SK-N-SH (cell line): ENCODE measurements at regions not wholly inside any gene's neighbourhood (a gene's known extent, or its start where the extent isn't known, plus 50 kb on each side); places are given as distances from the start of the nearest gene placed in this dataset.
A peak's percentile ranks its signal among the peaks of the same experiment; 100 is the strongest.

Experiments used
- CTCF ChIA-PET: fragments of 300-600, 350-600 bp; formaldehyde crosslinking; extraction: SDS; loops from one replicate; lab custom pipeline; 2021; lab: Yijun Ruan, JAX
- POLR2A ChIA-PET: fragments of 350-600 bp; sonication (Branson Sonifier 250); formaldehyde crosslinking; extraction: SDS; loops from one replicate; lab custom pipeline; 2020; ENCODE audit warnings: antibody characterized with exemption, inconsistent platforms; lab: Yijun Ruan, JAX
- DNase-seq: peaks from one replicate; pipeline ENCODE4 v3.0.0; 2012
- H2AFZ ChIP-seq: fragments of 200-600 bp; sonication (generic); 2 replicates; pipeline ENCODE4 v1.8.1; 2016; ENCODE audit warnings: antibody characterized with exemption, mild to moderate bottlenecking, low read depth
- H3F3A ChIP-seq: fragments of 200-600 bp; sonication (generic); replicated peaks from 2 replicates; pipeline ENCODE3; 2016; ENCODE audit warnings: antibody characterized with exemption, mild to moderate bottlenecking; ENCODE audit not compliant: insufficient read depth
- H3K27ac ChIP-seq, 2 experiments: fragments of 200-500 bp in 1 of 2; fragments of 200-600 bp in 1 of 2; sonication (Bioruptor generic) in 1 of 2; sonication (generic), shearing (Covaris generic) in 1 of 2; 2 replicates each; pipeline versions ENCODE4 v1.5.1 to v1.6.1; 2014 to 2016; ENCODE audit warnings: low read depth in 2 of 2, inconsistent platforms in 1 of 2, low read length in 1 of 2, mild to moderate bottlenecking in 1 of 2, mixed read lengths in 1 of 2
- H3K27me3 ChIP-seq: fragments of 200-600 bp; sonication (generic), shearing (Covaris generic); 2 replicates; pipeline ENCODE4 v1.6.1; 2016; ENCODE audit warnings: mixed run types; ENCODE audit not compliant: insufficient read depth
- H3K36me3 ChIP-seq, 2 experiments: fragments of 200-500 bp in 1 of 2; fragments of 200-600 bp in 1 of 2; sonication (Bioruptor generic) in 1 of 2; sonication (generic) in 1 of 2; replicated peaks in 1 of 2; 2 replicates each; pipeline versions ENCODE3 to v1.5.1; 2014 to 2016; ENCODE audit warnings: low read length in 1 of 2, mild to moderate bottlenecking in 1 of 2; ENCODE audit not compliant: insufficient read depth in 2 of 2, control insufficient read depth in 1 of 2
- H3K4me1 ChIP-seq, 2 experiments: fragments of 200-500 bp in 1 of 2; fragments of 200-600 bp in 1 of 2; sonication (Bioruptor generic) in 1 of 2; sonication (generic), shearing (Covaris generic) in 1 of 2; 2 replicates each; pipeline versions ENCODE4 v1.5.1 to v1.6.1; 2014 to 2016; ENCODE audit warnings: low read depth in 1 of 2, low read length in 1 of 2, mixed run types in 1 of 2; ENCODE audit not compliant: insufficient read depth in 2 of 2, control insufficient read depth in 1 of 2
- H3K4me2 ChIP-seq: fragments of 200-600 bp; sonication (generic), shearing (Covaris generic); 2 replicates; pipeline ENCODE4 v1.6.1; 2017; ENCODE audit warnings: mixed run types
- H3K4me3 ChIP-seq, 2 experiments: fragments of 200-500 bp in 1 of 2; fragments of 200-600 bp in 1 of 2; sonication (Bioruptor generic) in 1 of 2; sonication (generic), shearing (Covaris generic) in 1 of 2; 2 replicates each; pipeline versions ENCODE4 v1.5.1 to v1.8.1; 2014 to 2016; ENCODE audit warnings: low read depth in 2 of 2, inconsistent platforms in 1 of 2, low read length in 1 of 2, mild to moderate bottlenecking in 1 of 2, mixed read lengths in 1 of 2, moderate library complexity in 1 of 2
- H3K79me2 ChIP-seq: fragments of 200-600 bp; sonication (generic); 2 replicates; pipeline ENCODE4 v1.8.1; 2017; ENCODE audit warnings: mild to moderate bottlenecking; ENCODE audit not compliant: insufficient read depth
- H3K9ac ChIP-seq: fragments of 200-600 bp; sonication (generic); 2 replicates; pipeline ENCODE4 v1.6.1; 2017; ENCODE audit warnings: mixed run types
- H3K9me2 ChIP-seq: fragments of 200-600 bp; sonication (generic); 2 replicates; pipeline ENCODE4 v1.6.1; 2017; ENCODE audit warnings: mixed run types
- H3K9me3 ChIP-seq: fragments of 200-600 bp; sonication (generic); 2 replicates; pipeline ENCODE4 v1.6.1; 2017; ENCODE audit warnings: mixed run types, mild to moderate bottlenecking, moderate library complexity
- H4K20me1 ChIP-seq: fragments of 200-600 bp; sonication (generic); 2 replicates; pipeline ENCODE4 v1.6.1; 2017; ENCODE audit warnings: mild to moderate bottlenecking, mixed run types; ENCODE audit not compliant: insufficient read depth
- EZH2phosphoT487 ChIP-seq: fragments of 200-600 bp; sonication (generic); IDR thresholded peaks from 2 replicates; pipeline ENCODE4 v1.6.1; 2017; ENCODE audit warnings: low read depth, mixed run types, mild to moderate bottlenecking, antibody characterized with exemption, moderate library complexity, borderline replicate concordance
- FOSL2 ChIP-seq: IDR thresholded peaks from 2 replicates; pipeline ENCODE4 v1.4.0; 2012; ENCODE audit warnings: low read depth, mild to moderate bottlenecking, moderate library complexity, borderline replicate concordance
- JUND ChIP-seq: IDR thresholded peaks from 2 replicates; pipeline ENCODE4 v1.4.0; 2012
- NFIC ChIP-seq: IDR thresholded peaks from 2 replicates; pipeline ENCODE4 v1.4.0; 2012; ENCODE audit warnings: borderline replicate concordance
- RAD21 ChIP-seq: IDR thresholded peaks from 2 replicates; pipeline ENCODE4 v1.6.1; 2012; ENCODE audit warnings: mild to moderate bottlenecking, low read length
- RFX5 ChIP-seq: IDR thresholded peaks from 2 replicates; pipeline ENCODE4 v1.6.1; 2012; ENCODE audit warnings: mild to moderate bottlenecking, improper control_type of control experiment, low read length
- RXRA ChIP-seq: IDR thresholded peaks from 2 replicates; pipeline ENCODE4 v1.4.0; 2012; ENCODE audit warnings: low read depth, mild to moderate bottlenecking, borderline replicate concordance
- SIN3A ChIP-seq: IDR thresholded peaks from 2 replicates; pipeline ENCODE4 v1.6.1; 2012; ENCODE audit warnings: low read depth, mild to moderate bottlenecking, low read length, moderate library complexity, borderline replicate concordance
- TCF12 ChIP-seq: IDR thresholded peaks from 2 replicates; pipeline ENCODE4 v1.4.0; 2012
- TEAD4 ChIP-seq: IDR thresholded peaks from 2 replicates; pipeline ENCODE4 v1.4.0; 2012; ENCODE audit warnings: mild to moderate bottlenecking, borderline replicate concordance; ENCODE audit not compliant: insufficient read depth
- WGBS: methylation state at CpG from one replicate; pipeline ENCODE4 v1.1.6; 2017; ENCODE audit warnings: low lambda C conversion rate; 5-methylcytosine and 5-hydroxymethylcytosine counted together
- TF ChIP-seq, protein P1 (sequence below): IDR thresholded peaks from 2 replicates; pipeline ENCODE4 v1.6.1; 2012; ENCODE audit warnings: mild to moderate bottlenecking, low read depth, low read length, moderate library complexity
- TF ChIP-seq, protein P2 (sequence below): IDR thresholded peaks from 2 replicates; pipeline ENCODE4 v1.4.0; 2012; ENCODE audit warnings: low read depth
- TF ChIP-seq, protein P3 (sequence below): IDR thresholded peaks from 2 replicates; pipeline ENCODE4 v1.4.0; 2012; ENCODE audit warnings: low read depth, borderline replicate concordance
- TF ChIP-seq, protein P4 (sequence below): fragments of 150-350 bp; IDR thresholded peaks from 2 replicates; pipeline ENCODE4 v1.6.1; 2017; ENCODE audit warnings: antibody characterized with exemption, low read length, low read depth, borderline replicate concordance

DNA sequence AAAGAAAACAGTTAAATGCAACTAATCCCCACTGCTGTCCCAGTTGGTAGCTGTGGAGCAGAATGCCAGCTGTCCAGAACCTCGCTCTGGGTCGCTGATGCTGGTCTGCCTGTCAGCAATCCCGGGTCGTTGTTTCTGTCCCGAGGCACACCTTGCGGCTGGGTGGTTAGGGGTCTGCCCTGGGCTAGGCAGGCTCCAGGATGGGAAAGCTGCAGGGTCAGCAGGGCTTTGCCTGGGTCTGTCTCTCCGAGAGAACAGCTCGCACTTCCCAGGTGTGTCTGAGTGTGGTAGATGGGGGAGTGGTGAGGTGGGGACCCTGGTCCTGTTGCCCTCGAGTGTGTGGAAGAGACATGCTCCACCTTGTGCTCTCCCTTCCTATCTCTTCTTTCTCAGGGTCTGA, 261.2 kb downstream of the CLIC5 start:
- ChIA-PET CTCF (no interaction called here), POLR2A (no interaction called here)
- no peak overlapping the region for H3K9ac ChIP-seq
- peaks cover 7% of the 10 kb centered on the region; the same call in 1 of the 2 replicates for H3K27me3 ChIP-seq
- H3K79me2 ChIP-seq: no peaks in the 10 kb centered on the region
- H3K4me3 ChIP-seq: no peak overlapping the region
- WGBS: 6% methylated on average over 2 of the region's 9 CpGs
- H4K20me1 ChIP-seq: no peaks in the 10 kb centered on the region
- no peak overlapping the region for H3K27ac ChIP-seq
- H3K4me1 ChIP-seq: no peaks in the 10 kb centered on the region
- no peaks in the 10 kb centered on the region for H3K9me3 ChIP-seq
- no peaks in the 10 kb centered on the region for H3K36me3 ChIP-seq
- H3K9me2 ChIP-seq: no peaks in the 10 kb centered on the region
- no peak overlapping the region for H3K4me2 ChIP-seq
- DNase-seq: no peak
- no peak for TF ChIP-seq RFX5
- no peak for TF ChIP-seq RXRA
- no peak for TF ChIP-seq EZH2phosphoT487
- no peak for TF ChIP-seq FOSL2
- no peak for TF ChIP-seq NFIC
- no peak for TF ChIP-seq SIN3A
- H3F3A ChIP-seq: peaks cover 3% of the 10 kb centered on the region
- no peak overlapping the region for H2AFZ ChIP-seq

DNA sequence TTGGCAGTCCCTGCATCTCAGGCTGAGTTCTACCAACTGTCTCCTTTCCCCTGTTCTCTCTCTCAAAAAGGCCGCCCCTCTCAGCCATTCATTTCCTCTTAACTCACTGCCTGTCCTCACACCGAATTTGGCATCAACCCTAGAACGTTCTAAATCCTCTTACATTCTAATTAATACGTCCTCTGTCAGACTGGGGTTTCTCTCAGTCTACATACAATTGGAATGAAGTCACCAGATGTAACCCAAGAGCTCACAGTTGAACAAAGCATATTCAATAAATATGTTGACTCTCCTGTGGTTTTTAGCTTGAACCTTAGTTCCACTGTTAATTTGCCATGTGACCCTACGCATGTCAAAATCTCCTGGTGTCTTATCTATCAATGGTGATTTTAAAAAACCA, 269.6 kb downstream of the CLIC5 start:
- Histone ChIP-seq H3K36me3 (no peaks in the 10 kb centered on the region), H3K4me2 (no peak overlapping the region), H3K27me3 (peaks cover 5% of the 10 kb centered on the region; the same call in 1 of the 2 replicates), H2AFZ (no peak overlapping the region), H3K9me3 (no peaks in the 10 kb centered on the region), H3K4me1 (no peaks in the 10 kb centered on the region; a peak in 1 of 4 replicates), H3K27ac (no peak overlapping the region), H4K20me1 (no peaks in the 10 kb centered on the region), H3K4me3 (no peak overlapping the region), H3F3A (no peaks in the 10 kb centered on the region), H3K9me2 (no peaks in the 10 kb centered on the region), H3K9ac (no peak overlapping the region), H3K79me2 (no peaks in the 10 kb centered on the region)
- 8% methylated on average over 5 of the region's 5 CpGs for WGBS
- POLR2A ChIA-PET: no interaction called here
- TF ChIP-seq, protein P1, sequence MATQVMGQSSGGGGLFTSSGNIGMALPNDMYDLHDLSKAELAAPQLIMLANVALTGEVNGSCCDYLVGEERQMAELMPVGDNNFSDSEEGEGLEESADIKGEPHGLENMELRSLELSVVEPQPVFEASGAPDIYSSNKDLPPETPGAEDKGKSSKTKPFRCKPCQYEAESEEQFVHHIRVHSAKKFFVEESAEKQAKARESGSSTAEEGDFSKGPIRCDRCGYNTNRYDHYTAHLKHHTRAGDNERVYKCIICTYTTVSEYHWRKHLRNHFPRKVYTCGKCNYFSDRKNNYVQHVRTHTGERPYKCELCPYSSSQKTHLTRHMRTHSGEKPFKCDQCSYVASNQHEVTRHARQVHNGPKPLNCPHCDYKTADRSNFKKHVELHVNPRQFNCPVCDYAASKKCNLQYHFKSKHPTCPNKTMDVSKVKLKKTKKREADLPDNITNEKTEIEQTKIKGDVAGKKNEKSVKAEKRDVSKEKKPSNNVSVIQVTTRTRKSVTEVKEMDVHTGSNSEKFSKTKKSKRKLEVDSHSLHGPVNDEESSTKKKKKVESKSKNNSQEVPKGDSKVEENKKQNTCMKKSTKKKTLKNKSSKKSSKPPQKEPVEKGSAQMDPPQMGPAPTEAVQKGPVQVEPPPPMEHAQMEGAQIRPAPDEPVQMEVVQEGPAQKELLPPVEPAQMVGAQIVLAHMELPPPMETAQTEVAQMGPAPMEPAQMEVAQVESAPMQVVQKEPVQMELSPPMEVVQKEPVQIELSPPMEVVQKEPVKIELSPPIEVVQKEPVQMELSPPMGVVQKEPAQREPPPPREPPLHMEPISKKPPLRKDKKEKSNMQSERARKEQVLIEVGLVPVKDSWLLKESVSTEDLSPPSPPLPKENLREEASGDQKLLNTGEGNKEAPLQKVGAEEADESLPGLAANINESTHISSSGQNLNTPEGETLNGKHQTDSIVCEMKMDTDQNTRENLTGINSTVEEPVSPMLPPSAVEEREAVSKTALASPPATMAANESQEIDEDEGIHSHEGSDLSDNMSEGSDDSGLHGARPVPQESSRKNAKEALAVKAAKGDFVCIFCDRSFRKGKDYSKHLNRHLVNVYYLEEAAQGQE: no peak
- TF ChIP-seq, protein P2, sequence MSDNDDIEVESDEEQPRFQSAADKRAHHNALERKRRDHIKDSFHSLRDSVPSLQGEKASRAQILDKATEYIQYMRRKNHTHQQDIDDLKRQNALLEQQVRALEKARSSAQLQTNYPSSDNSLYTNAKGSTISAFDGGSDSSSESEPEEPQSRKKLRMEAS: no peak
- no peak for TF ChIP-seq TEAD4
- TF ChIP-seq FOSL2: 0 out of 2 replicates have a peak, but pooled peaks have one; percentile 14
- TF ChIP-seq, protein P3, sequence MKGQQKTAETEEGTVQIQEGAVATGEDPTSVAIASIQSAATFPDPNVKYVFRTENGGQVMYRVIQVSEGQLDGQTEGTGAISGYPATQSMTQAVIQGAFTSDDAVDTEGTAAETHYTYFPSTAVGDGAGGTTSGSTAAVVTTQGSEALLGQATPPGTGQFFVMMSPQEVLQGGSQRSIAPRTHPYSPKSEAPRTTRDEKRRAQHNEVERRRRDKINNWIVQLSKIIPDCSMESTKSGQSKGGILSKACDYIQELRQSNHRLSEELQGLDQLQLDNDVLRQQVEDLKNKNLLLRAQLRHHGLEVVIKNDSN: 0 out of 2 replicates have a peak, but pooled peaks have one; percentile 29
- TF ChIP-seq RXRA: no peak
- TF ChIP-seq RAD21: no peak
- TF ChIP-seq, protein P4, sequence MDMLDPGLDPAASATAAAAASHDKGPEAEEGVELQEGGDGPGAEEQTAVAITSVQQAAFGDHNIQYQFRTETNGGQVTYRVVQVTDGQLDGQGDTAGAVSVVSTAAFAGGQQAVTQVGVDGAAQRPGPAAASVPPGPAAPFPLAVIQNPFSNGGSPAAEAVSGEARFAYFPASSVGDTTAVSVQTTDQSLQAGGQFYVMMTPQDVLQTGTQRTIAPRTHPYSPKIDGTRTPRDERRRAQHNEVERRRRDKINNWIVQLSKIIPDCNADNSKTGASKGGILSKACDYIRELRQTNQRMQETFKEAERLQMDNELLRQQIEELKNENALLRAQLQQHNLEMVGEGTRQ: no peak
- peak; percentile 32; the same call in 1 of the 2 replicates for TF ChIP-seq JUND
- peak; percentile 43; the same call in 1 of the 2 replicates for TF ChIP-seq TCF12
- CTCF ChIA-PET: interaction anchor here (1.1 kb wide), 1 partner anchor 13 kb away, joined by 3 read pairs; no protein-coding TSS in a partner anchor
- no peak for DNase-seq
